Neural crest cell (in vitro differentiated cells): ENCODE measurements at regions not wholly inside any gene's neighbourhood (a gene's known extent, or its start where the extent isn't known, plus 50 kb on each side); places are given as distances from the start of the nearest gene placed in this dataset.

ENCODE experiments used
- DNase-seq: peaks from one replicate; pipeline ENCODE4 v3.0.0; 2021; ENCODE audit warnings: low read depth, mixed read lengths, low spot score
- H3K27ac Mint-ChIP-seq: one replicate; pipeline ENCODE4 v1.8.0; 2021; ENCODE audit warnings: mild to moderate bottlenecking, mixed read lengths; ENCODE audit not compliant: unreplicated experiment
- H3K27me3 Mint-ChIP-seq: 2 replicates; pipeline ENCODE4 v1.8.0; 2021; ENCODE audit warnings: low read depth, mild to moderate bottlenecking, mixed read lengths
- H3K36me3 Mint-ChIP-seq: 2 replicates; pipeline ENCODE4 v1.8.0; 2021; ENCODE audit warnings: low read depth, mild to moderate bottlenecking, mixed read lengths
- H3K4me1 Mint-ChIP-seq: 2 replicates; pipeline ENCODE4 v1.8.0; 2021; ENCODE audit warnings: mixed read lengths
- H3K4me3 Mint-ChIP-seq: one replicate; pipeline ENCODE4 v1.8.0; 2021; ENCODE audit warnings: mild to moderate bottlenecking, mixed read lengths
- H3K9me3 Mint-ChIP-seq: 2 replicates; pipeline ENCODE4 v1.8.0; 2021; ENCODE audit warnings: mixed read lengths
- CTCF ChIP-seq: fragments of 200-600 bp; sonication (generic); conservative IDR thresholded peaks from 2 replicates; pipeline ENCODE4 v1.5.0; 2021; ENCODE audit warnings: antibody characterized with exemption, mild to moderate bottlenecking

GRCh38 chr21:15207231-15207630, 142.4 kb upstream of the NRIP1 start:
- Mint-ChIP-seq H3K4me3 (no peak overlapping the region), H3K36me3 (no peaks in the 10 kb centered on the region), H3K9me3 (peaks cover 6% of the 10 kb centered on the region), H3K4me1 (peaks cover 59% of the 10 kb centered on the region), H3K27me3 (no peaks in the 10 kb centered on the region), H3K27ac (no peak overlapping the region)
- no peak for TF ChIP-seq CTCF
- no peak for DNase-seq

GRCh38 chr21:15207635-15208370, 143.0 kb upstream of the NRIP1 start:
- Mint-ChIP-seq H3K4me1 (peaks cover 61% of the 10 kb centered on the region), H3K4me3 (peak overlapping the region; percentile 8), H3K9me3 (peaks cover 6% of the 10 kb centered on the region), H3K27ac (no peak overlapping the region), H3K27me3 (no peaks in the 10 kb centered on the region), H3K36me3 (no peaks in the 10 kb centered on the region)
- no peak for DNase-seq
- no peak for TF ChIP-seq CTCF

GRCh38 chr21:15208786-15209185, 144.0 kb upstream of the NRIP1 start:
- H3K4me1 Mint-ChIP-seq = peaks cover 61% of the 10 kb centered on the region
- no peak overlapping the region for H3K4me3 Mint-ChIP-seq
- no peak for DNase-seq
- no peaks in the 10 kb centered on the region for H3K36me3 Mint-ChIP-seq
- peak overlapping the region; percentile 21 for H3K27ac Mint-ChIP-seq
- no peaks in the 10 kb centered on the region for H3K27me3 Mint-ChIP-seq
- TF ChIP-seq CTCF = no peak
- H3K9me3 Mint-ChIP-seq = peaks cover 6% of the 10 kb centered on the region

- Mint-ChIP-seq H3K27me3 (no peaks in the 10 kb centered on the region), H3K27ac (peak overlapping the region; percentile 63)
These were observed 144.4 kb upstream of the NRIP1 start for GRCh38 chr21:15209224-15209623.

GRCh38 chr21:15210235-15210678, 145.5 kb upstream of the NRIP1 start:
- Mint-ChIP-seq H3K9me3 (peaks cover 6% of the 10 kb centered on the region), H3K27me3 (no peaks in the 10 kb centered on the region), H3K4me3 (no peak overlapping the region), H3K36me3 (no peaks in the 10 kb centered on the region), H3K27ac (peak overlapping the region; percentile 5), H3K4me1 (peaks cover 57% of the 10 kb centered on the region)
- TF ChIP-seq CTCF = no peak
- DNase-seq = no peak

More at GRCh38 chr21:15209224-15209623, 144.4 kb upstream of the NRIP1 start:
- Mint-ChIP-seq H3K4me1 (peaks cover 63% of the 10 kb centered on the region), H3K9me3 (peaks cover 6% of the 10 kb centered on the region), H3K36me3 (no peaks in the 10 kb centered on the region), H3K4me3 (no peak overlapping the region)
- DNase-seq = no peak
- no peak for TF ChIP-seq CTCF
